Nucleus accumbens (tissue), 56 donors: ENCODE measurements at regions not wholly inside any gene's neighbourhood (a gene's known extent, or its start where the extent isn't known, plus 50 kb on each side); places are given as distances from the start of the nearest gene placed in this dataset.

Experiments used
- DNase-seq, 56 donors: peaks; one replicate each; lab custom pipeline; 2025; lab: John Stamatoyannopoulos, UW

DNA sequence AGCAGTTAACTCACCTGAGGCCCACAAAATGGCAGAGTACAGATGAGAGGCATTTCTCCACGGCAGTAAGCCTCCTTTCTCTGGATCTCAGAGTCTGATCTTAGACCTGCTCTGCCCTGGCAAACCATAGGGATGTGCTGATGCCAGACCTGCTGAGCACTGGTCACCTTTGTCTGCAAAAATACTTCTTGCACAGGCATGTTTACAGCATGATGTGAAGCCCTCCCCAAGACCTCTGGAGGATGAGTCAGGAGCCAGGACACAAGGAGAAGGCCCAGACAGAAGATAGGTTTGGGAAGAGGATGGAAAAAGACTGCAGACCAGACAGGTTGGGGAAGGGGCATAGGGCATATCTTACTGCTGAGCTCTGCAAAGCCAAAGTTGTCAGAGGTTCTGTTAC is 426.6 kb downstream of the PMP22 start:
- no peak for DNase-seq

GRCh38 chr17:14833201-14833785 is 431.8 kb downstream of the PMP22 start:
- DNase-seq: no peak

- DNase-seq: no peak
These were observed 433.6 kb downstream of the PMP22 start for GRCh38 chr17:14831491-14831890.

DNA sequence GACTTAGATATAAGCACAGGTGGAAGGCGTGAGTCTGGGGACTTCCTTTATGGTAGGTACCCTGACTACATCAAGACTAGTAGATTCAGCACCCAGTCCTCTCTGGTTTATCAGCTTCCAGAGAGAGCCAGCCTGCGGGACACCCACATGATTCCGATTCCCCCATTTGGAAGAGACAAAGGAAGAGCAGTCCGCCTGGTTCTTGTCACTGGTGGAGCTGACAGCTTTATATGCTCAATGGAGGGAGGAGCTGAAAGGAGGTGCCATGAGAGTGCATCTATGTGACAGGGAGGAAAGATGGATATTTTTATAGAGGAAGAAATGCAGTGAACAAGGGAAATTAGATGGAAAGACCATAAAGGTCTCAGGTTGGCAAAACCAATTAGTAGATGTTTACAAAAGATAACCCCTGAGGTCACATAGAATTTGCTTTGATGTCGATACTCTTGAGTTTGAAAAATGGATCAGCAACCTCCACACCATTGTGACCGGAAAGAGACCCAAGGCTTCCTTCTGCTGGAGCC is 437.7 kb downstream of the PMP22 start:
- no peak for DNase-seq

- DNase-seq: no peak
These were observed 438.8 kb downstream of the PMP22 start for GRCh38 chr17:14826358-14826757.

DNA sequence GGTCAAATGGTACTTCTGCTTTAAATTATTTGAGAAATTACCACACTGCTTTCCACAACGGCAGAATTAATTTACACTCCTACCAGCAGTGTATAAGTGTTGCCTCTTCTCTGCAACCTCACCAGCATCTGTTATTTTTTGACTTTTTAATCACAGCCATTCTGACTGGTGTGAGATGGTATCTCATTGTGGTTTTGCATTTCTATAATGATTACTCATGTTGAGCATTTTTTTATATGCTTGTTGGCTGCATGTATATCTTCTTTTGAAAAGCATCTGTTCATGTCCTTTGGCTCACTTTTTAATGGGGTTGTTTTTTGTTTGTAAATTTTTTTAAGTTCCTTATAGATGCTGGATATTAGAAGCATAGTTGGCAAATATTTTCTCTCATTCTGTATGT is 446.7 kb downstream of the PMP22 start:
- DNase-seq: no peak

GRCh38 chr17:14815079-14815478 is 450.0 kb downstream of the PMP22 start:
- no peak for DNase-seq

GRCh38 chr17:14813649-14814370 is 451.3 kb downstream of the PMP22 start:
- peak in 1 of 56 donors; percentile 16 for DNase-seq

DNA sequence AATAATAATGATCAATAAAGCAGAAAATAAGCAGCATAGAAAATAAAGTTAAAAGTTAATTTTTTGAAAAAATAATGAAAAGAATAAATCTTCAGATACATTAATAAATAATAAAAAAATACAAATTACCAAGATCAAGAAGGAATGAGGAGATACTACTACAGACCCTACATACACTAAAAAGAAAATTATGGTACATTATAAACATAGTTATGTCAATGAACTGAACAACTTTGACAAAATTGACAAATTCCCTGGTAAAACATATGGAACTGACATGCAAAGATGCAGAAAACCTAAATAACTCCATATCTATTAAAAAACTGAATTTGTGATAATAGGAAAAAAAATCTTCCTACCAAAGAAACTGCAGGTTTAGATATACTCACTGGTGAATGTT is 456.7 kb downstream of the PMP22 start:
- no peak for DNase-seq

DNA sequence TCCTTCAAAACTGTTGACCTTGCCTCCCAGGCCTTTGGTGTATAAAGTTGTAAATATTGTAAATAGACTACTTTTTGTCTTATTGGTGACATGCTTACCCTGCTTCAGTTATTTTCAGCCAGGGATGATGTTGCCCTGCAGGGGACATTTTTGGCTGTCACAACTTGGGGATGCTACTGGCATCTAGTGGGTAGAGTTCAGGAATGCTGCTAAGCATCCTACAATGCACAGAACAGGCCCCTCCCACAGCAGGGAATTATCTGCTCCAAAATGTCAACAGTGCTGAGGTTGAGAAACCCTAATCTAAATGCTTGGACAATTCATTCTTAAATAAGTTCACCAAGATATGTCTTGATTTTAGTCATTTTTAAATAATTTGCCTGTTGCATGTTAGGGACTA is 459.8 kb downstream of the PMP22 start:
- peak in 1 of 56 donors; percentile 7 for DNase-seq

- DNase-seq: peak in 16 of 56 donors; percentile 1 to 42 (median 13)
These were observed 461.3 kb downstream of the PMP22 start for GRCh38 chr17:14803826-14804225.

DNA sequence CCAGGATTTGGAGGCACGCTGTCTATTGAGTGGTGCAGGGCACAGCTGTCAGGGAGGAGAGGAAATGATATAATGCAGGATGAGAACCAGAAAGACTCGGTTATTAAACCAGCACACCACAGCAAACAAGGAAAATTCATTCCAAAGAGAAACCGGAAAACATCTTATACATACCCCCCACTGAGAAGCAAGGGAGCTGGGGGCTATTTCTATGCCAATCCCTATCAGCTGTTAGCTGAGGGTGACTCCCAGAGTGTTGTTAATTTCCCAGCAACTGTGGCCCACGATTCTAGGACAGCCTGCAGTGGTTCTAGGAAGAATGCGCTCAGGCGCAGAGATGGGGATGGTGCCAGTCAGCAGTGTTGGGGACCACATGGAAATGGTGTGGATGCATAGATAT is 467.3 kb downstream of the PMP22 start:
- DNase-seq: no peak

- no peak for DNase-seq
These were observed 468.1 kb downstream of the PMP22 start for GRCh38 chr17:14797021-14797420.

- DNase-seq: no peak
These were observed 470.2 kb downstream of the PMP22 start for GRCh38 chr17:14794961-14795360.

DNA sequence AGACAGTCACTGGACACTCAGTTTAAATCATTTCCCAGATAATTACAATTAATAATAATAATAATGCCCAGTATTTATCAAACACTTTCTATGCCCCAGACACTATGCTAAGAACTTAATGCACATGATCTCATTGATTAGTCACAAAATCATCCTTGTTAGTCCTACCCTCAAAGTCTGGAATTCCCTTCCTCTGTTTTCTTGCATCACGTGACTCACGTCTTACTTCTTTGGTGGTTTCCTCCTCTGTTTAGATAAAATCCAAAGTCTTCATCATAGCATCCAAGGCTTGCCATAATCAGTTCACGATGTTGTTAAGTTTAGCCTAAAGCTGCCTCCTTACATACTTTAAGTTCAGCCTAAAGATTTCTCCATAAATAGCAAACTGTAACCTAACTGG is 471.9 kb downstream of the PMP22 start:
- DNase-seq: no peak

- DNase-seq: peak in 2 of 56 donors; percentile 4 to 27
These were observed 472.4 kb downstream of the PMP22 start for GRCh38 chr17:14792746-14793145.

GRCh38 chr17:14791221-14791620 is 473.9 kb downstream of the PMP22 start:
- DNase-seq: no peak

DNA sequence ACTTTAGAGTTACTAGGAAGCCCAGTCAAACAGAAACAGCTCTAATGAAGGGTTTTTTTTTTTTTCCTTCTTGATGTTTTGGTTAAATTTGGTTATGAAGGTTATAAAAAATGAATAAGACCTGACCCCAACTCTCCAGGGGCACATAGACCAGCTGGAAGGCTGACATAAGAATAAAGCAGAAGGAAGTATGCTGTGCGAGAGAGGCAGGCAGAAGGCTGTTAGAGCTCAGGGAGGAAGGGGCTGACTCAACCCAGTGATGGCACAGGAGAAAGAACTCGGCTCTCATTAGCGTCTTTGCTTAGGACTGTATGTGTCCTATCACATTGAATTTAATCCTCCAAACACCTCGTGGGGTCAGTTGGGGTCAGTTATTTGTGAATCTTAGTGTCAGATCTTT is 474.6 kb downstream of the PMP22 start:
- DNase-seq: no peak

- no peak for DNase-seq
These were observed 480.0 kb downstream of the PMP22 start for GRCh38 chr17:14784997-14785696.

- DNase-seq: no peak
These were observed 480.2 kb downstream of the HS3ST3B1 start for GRCh38 chr17:14781123-14781522.

DNA sequence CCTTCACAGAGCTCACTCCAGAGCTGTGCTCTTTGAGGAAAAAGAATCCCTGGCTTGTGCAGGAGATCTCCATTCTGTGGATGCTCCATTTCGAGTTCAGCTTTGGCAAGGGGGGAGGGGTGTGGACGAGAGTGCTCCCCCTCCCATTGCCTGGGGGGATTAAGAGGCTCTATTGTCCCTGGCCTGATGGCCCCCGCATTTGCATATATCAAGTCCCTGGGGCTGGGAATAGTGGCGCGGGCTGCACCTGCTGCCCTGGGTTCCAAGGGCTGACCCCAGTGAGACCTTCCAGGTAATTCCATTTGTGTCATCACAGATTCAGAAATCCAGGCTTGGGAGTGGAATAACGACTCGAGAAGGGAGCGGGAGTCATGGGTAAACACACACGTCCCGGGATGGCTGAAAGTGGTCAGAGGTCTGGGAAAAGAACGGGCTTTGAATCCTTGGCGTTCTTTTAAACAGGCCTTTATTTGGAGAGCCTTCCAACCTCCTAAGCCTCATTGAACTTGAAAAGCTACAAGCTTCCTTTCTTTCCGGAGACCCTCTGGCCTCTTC is 479.3 kb downstream of the HS3ST3B1 start:
- DNase-seq: no peak
